ENCODE measurements at regions not wholly inside any gene's neighbourhood (a gene's known extent, or its start where the extent isn't known, plus 50 kb on each side); places are given as distances from the start of the nearest gene placed in this dataset.
A peak's percentile ranks its signal among the peaks of the same experiment; 100 is the strongest.

DNA sequence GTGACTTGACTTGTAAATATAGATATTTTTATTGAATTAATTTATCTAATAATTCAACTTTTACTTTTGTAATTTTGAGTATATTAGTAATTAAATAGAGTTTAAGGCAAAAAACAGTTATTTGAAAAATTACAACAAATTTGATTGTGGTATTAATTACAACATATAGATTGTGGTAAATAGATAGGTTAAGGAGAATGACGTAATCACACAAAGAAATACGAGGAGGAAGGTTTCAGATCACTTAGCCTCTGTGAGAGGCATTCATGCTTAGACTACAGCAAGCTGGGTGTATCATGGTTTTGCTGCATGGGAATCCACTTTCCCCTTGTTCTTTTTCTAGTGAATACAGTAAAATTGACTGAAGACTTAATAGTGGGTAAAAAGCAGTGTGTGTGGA, 878.4 kb upstream of the EDIL3 start:
- no peak for DNase-seq (ENCODE audit: low read depth in 4 of 6, low spot score in 6 of 6)
- H3K4me1 ChIP-seq (ENCODE audit: control insufficient read depth, insufficient read depth, low read length) = no peaks in the 10 kb centered on the region
- no peaks in the 10 kb centered on the region for H3K27me3 ChIP-seq (ENCODE audit: control insufficient read depth, insufficient read depth, low read length)
- no peak overlapping the region for H3K27ac ChIP-seq (ENCODE audit: low read depth, low read length)
- no peaks in the 10 kb centered on the region for H3K36me3 ChIP-seq (ENCODE audit: control insufficient read depth, insufficient read depth, low read length)
- no peaks in the 10 kb centered on the region for H3K9me3 ChIP-seq (ENCODE audit: control insufficient read depth, insufficient read depth, low read length)
- no peak overlapping the region for H3K4me3 ChIP-seq (ENCODE audit: low read depth, low read length)
- 76% methylated on average over 2 of the region's 2 CpGs for WGBS (ENCODE audit: insufficient coverage)

DNA sequence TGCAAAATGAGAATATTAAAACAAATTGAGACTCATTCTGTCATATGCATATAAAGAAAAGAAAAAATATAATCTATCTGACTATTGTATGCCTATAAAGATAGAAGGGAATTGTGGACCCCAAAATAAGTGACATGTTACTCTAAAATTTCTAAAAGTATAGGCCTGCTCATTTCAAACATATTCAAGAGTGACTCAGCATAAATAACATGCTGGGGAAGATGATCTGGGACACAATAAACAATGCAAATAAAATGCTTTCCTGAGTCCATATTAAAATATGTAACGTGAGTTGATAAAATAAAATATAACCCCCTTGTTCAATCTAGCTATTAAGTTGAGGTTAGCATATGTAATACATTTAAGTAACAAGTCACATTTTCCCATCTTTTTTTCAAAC, 882.0 kb upstream of the EDIL3 start:
- H3K4me1 ChIP-seq (ENCODE audit: control insufficient read depth, insufficient read depth, low read length) = no peaks in the 10 kb centered on the region
- H3K27ac ChIP-seq (ENCODE audit: low read depth, low read length) = no peak overlapping the region
- no CpG with 5 or more reads among the region's 1 CpG for WGBS (ENCODE audit: insufficient coverage)
- DNase-seq (ENCODE audit: low read depth in 4 of 6, low spot score in 6 of 6) = no peak
- no peaks in the 10 kb centered on the region for H3K36me3 ChIP-seq (ENCODE audit: control insufficient read depth, insufficient read depth, low read length)
- no peaks in the 10 kb centered on the region for H3K27me3 ChIP-seq (ENCODE audit: control insufficient read depth, insufficient read depth, low read length)
- H3K9me3 ChIP-seq (ENCODE audit: control insufficient read depth, insufficient read depth, low read length) = no peaks in the 10 kb centered on the region
- no peak overlapping the region for H3K4me3 ChIP-seq (ENCODE audit: low read depth, low read length)

DNA sequence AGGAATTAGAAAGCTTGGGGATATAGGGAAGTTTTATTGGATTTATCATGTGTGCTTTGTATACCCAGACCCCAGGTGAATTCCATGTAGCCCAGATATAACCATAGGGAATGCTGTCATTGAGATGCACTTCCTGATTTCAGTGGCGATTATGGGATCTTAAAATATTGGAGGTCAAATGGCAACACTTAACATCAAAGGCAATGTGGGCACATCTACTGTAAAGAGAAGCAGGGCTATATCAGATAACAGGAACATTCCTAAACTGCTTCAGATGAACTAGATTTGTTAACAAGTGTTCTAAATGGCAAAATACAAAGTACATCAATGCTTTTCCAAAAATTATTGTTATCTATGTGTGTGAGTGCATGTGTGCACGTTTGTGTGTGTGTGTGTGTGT, 883.5 kb upstream of the EDIL3 start:
- H3K27ac ChIP-seq (ENCODE audit: low read depth, low read length) = no peak overlapping the region
- no peaks in the 10 kb centered on the region for H3K9me3 ChIP-seq (ENCODE audit: control insufficient read depth, insufficient read depth, low read length)
- no peaks in the 10 kb centered on the region for H3K27me3 ChIP-seq (ENCODE audit: control insufficient read depth, insufficient read depth, low read length)
- no peak overlapping the region for H3K4me3 ChIP-seq (ENCODE audit: low read depth, low read length)
- H3K4me1 ChIP-seq (ENCODE audit: control insufficient read depth, insufficient read depth, low read length) = no peaks in the 10 kb centered on the region
- no peaks in the 10 kb centered on the region for H3K36me3 ChIP-seq (ENCODE audit: control insufficient read depth, insufficient read depth, low read length)
- no CpG with 5 or more reads among the region's 2 CpGs for WGBS (ENCODE audit: insufficient coverage)
- DNase-seq (ENCODE audit: low read depth in 4 of 6, low spot score in 6 of 6) = no peak

DNA sequence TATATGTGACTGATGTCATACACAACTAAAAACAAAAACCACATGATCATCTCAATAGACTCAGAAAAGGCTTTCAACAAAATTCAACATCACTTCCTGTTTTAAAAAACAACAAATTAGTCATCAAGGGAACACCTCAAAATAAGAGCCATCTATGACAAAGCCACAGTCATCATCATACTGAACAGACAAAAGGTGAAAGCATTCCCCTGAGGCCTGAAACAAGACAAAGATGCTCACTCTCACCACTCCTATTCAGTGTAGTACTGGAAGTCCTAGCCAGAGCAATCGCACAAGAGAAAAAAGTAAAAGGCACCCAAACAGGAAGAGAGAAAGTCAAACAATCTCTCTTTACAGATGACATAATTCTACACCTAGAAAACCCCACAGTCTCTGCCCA, 893.5 kb upstream of the EDIL3 start:
- Histone ChIP-seq H3K4me3 (ENCODE audit: low read depth, low read length) (no peak overlapping the region), H3K27me3 (ENCODE audit: control insufficient read depth, insufficient read depth, low read length) (no peaks in the 10 kb centered on the region), H3K9me3 (ENCODE audit: control insufficient read depth, insufficient read depth, low read length) (no peaks in the 10 kb centered on the region), H3K4me1 (ENCODE audit: control insufficient read depth, insufficient read depth, low read length) (no peaks in the 10 kb centered on the region), H3K27ac (ENCODE audit: low read depth, low read length) (no peak overlapping the region), H3K36me3 (ENCODE audit: control insufficient read depth, insufficient read depth, low read length) (no peaks in the 10 kb centered on the region)
- WGBS (ENCODE audit: insufficient coverage) = 83% methylated on average over 1 of the region's 1 CpG
- no peak for DNase-seq (ENCODE audit: low read depth in 4 of 6, low spot score in 6 of 6)

DNA sequence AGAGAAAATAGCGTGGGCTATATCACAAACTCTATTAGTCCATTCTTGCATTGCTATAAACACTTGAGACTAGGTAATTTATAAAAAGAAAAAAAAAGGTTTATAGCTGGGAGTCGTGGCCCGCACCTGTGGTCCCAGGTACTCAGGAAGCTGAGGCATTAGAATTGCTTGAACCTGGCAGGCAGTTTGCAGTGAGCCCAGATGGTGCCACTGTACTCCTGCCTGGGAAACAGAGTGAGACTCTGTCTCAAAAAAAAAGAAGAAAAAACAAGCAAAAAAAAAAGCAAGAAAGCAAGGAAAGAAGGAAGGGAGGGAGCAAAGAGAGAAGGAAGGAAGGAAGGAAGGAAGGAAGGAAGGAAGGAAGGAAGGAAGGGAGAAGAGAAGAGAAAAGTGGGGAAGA, 904.2 kb upstream of the EDIL3 start:
- Histone ChIP-seq H3K27ac (ENCODE audit: low read depth, low read length) (no peak overlapping the region), H3K9me3 (ENCODE audit: control insufficient read depth, insufficient read depth, low read length) (no peaks in the 10 kb centered on the region), H3K36me3 (ENCODE audit: control insufficient read depth, insufficient read depth, low read length) (no peaks in the 10 kb centered on the region), H3K27me3 (ENCODE audit: control insufficient read depth, insufficient read depth, low read length) (no peaks in the 10 kb centered on the region), H3K4me1 (ENCODE audit: control insufficient read depth, insufficient read depth, low read length) (no peaks in the 10 kb centered on the region), H3K4me3 (ENCODE audit: low read depth, low read length) (no peak overlapping the region)
- 88% methylated on average over 2 of the region's 3 CpGs for WGBS (ENCODE audit: insufficient coverage)
- DNase-seq (ENCODE audit: low read depth in 4 of 6, low spot score in 6 of 6) = no peak

DNA sequence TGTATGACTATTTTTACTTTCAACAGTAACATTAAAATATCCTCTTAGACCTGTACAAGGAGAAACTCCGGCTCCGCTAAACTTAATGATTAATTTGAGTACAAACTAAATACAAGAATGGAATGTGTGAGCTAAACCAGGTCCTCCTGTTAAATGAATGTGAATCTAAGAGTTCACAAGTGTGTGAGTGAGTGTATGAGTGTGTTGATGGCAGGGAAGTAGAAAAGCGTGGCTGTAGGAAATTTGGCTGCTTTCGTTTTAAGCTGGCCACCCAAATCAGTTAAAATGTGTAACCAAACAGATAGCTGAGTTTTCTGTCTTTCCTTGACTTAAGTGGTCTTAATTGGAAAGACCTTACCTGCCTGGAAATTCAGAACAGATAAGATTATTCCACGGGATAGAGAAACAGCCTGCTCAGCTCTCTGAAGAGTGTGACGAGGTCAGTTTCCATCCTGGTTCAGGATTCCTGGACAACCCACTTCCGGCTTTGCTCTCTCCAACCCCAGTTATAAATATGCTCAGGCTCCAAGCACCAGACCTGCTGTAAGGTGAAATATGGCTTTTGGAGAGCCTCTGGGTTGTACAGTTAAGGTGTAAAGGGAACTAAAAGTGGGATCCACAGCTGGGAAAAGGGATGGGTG, 908.6 kb upstream of the EDIL3 start:
- no peak overlapping the region for H3K27ac ChIP-seq (ENCODE audit: low read depth, low read length)
- no peaks in the 10 kb centered on the region for H3K9me3 ChIP-seq (ENCODE audit: control insufficient read depth, insufficient read depth, low read length)
- no peak overlapping the region for H3K4me3 ChIP-seq (ENCODE audit: low read depth, low read length)
- no peaks in the 10 kb centered on the region for H3K36me3 ChIP-seq (ENCODE audit: control insufficient read depth, insufficient read depth, low read length)
- 89% methylated on average over 6 of the region's 7 CpGs for WGBS (ENCODE audit: insufficient coverage)
- no peaks in the 10 kb centered on the region for H3K4me1 ChIP-seq (ENCODE audit: control insufficient read depth, insufficient read depth, low read length)
- H3K27me3 ChIP-seq (ENCODE audit: control insufficient read depth, insufficient read depth, low read length) = no peaks in the 10 kb centered on the region
- DNase-seq (ENCODE audit: low read depth in 4 of 6, low spot score in 6 of 6) = no peak

DNA sequence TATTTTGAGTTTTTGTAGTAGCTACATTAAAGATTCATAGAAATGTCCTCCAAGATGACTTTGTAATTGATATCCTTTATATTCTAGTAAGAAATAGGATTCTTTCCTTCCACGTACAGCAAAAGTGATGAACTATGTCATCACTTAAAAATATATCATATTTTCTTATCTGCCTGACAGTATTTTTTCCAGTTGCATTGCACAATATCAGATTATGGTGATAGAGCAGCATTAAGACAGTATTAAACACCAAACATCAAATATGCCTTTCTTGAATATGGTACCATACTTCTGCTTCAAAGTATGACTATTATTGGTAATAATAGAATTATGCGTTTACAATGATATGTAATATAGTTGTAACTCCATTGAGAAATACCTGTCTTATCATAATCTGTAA, 919.8 kb upstream of the EDIL3 start:
- DNase-seq (ENCODE audit: low read depth in 4 of 6, low spot score in 6 of 6) = no peak
- Histone ChIP-seq H3K27me3 (ENCODE audit: control insufficient read depth, insufficient read depth, low read length) (no peaks in the 10 kb centered on the region), H3K9me3 (ENCODE audit: control insufficient read depth, insufficient read depth, low read length) (no peaks in the 10 kb centered on the region), H3K4me3 (ENCODE audit: low read depth, low read length) (no peak overlapping the region), H3K4me1 (ENCODE audit: control insufficient read depth, insufficient read depth, low read length) (no peaks in the 10 kb centered on the region), H3K27ac (ENCODE audit: low read depth, low read length) (no peak overlapping the region), H3K36me3 (ENCODE audit: control insufficient read depth, insufficient read depth, low read length) (no peaks in the 10 kb centered on the region)
- no CpG with 5 or more reads among the region's 2 CpGs for WGBS (ENCODE audit: insufficient coverage)

DNA sequence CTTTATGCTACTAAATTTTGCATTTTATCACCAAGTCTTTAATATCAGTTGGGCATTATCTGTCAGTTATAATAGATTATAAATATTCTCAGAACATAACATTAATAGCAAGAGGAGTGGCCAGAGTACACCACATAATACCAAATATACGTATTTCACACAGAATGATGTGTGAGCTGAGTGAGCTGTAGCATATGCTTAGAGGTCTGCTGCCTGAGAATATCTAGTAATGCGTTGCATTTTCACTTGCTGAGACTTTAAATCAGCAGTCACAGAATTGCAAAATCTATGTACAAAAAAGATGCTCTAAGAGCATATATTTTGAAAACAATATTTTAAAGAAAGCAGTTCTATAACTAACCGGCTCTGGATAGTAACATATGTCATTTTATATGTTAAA, 921.1 kb upstream of the EDIL3 start:
- H3K36me3 ChIP-seq (ENCODE audit: control insufficient read depth, insufficient read depth, low read length) = no peaks in the 10 kb centered on the region
- no peak overlapping the region for H3K4me3 ChIP-seq (ENCODE audit: low read depth, low read length)
- H3K4me1 ChIP-seq (ENCODE audit: control insufficient read depth, insufficient read depth, low read length) = no peaks in the 10 kb centered on the region
- peak in 1 of 6 donors; percentile 2 for DNase-seq (ENCODE audit: low read depth in 4 of 6, low spot score in 6 of 6)
- no peak overlapping the region for H3K27ac ChIP-seq (ENCODE audit: low read depth, low read length)
- H3K9me3 ChIP-seq (ENCODE audit: control insufficient read depth, insufficient read depth, low read length) = no peaks in the 10 kb centered on the region
- H3K27me3 ChIP-seq (ENCODE audit: control insufficient read depth, insufficient read depth, low read length) = no peaks in the 10 kb centered on the region
- WGBS (ENCODE audit: insufficient coverage) = no CpG with 5 or more reads among the region's 3 CpGs

DNA sequence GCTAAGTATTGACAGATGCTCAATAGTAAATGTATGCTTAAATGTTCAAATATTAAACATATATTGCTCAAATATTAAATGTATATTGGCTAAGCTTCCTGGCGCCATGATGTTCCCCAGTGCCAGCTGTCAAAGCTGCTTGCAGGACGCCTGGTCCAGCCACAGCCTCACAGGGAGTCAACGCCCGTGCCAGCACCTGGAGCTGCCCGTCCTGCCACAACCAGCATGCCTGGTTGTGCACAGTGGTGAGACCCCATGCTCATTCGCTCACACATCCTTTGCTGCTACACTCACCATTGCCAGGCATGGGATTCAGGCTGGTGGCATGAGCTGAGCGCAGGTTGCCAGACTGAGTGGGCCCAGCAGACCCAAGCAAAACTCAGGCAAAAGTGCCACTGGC, 926.9 kb upstream of the EDIL3 start:
- 92% methylated on average over 6 of the region's 7 CpGs for WGBS (ENCODE audit: insufficient coverage)
- H3K4me1 ChIP-seq (ENCODE audit: control insufficient read depth, insufficient read depth, low read length) = no peaks in the 10 kb centered on the region
- H3K4me3 ChIP-seq (ENCODE audit: low read depth, low read length) = no peak overlapping the region
- DNase-seq (ENCODE audit: low read depth in 4 of 6, low spot score in 6 of 6) = no peak
- H3K9me3 ChIP-seq (ENCODE audit: control insufficient read depth, insufficient read depth, low read length) = no peaks in the 10 kb centered on the region
- no peaks in the 10 kb centered on the region for H3K36me3 ChIP-seq (ENCODE audit: control insufficient read depth, insufficient read depth, low read length)
- no peak overlapping the region for H3K27ac ChIP-seq (ENCODE audit: low read depth, low read length)
- H3K27me3 ChIP-seq (ENCODE audit: control insufficient read depth, insufficient read depth, low read length) = no peaks in the 10 kb centered on the region

DNA sequence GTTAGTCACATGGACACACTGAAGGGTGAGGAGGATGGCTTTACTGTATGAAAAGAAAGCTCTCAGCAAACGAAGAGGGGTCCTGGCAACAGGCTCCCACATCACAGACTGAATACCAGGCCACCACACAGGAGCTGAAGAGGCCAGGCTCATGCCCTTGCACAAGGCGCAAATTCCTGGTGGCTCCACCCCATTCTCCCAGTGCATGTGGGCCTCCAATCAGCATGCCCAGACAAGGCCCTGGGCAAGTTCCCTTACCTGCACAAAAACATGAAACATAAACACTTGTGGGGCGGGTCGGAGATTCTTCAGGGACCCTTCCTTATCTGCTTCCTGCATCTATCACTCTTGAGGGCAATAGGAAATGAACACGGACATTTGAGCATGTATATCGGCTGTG, 935.8 kb upstream of the EDIL3 start:
- no peak for DNase-seq (ENCODE audit: low read depth in 4 of 6, low spot score in 6 of 6)
- H3K9me3 ChIP-seq (ENCODE audit: control insufficient read depth, insufficient read depth, low read length) = no peaks in the 10 kb centered on the region
- H3K27me3 ChIP-seq (ENCODE audit: control insufficient read depth, insufficient read depth, low read length) = no peaks in the 10 kb centered on the region
- no peak overlapping the region for H3K27ac ChIP-seq (ENCODE audit: low read depth, low read length)
- 89% methylated on average over 4 of the region's 6 CpGs for WGBS (ENCODE audit: insufficient coverage)
- no peak overlapping the region for H3K4me3 ChIP-seq (ENCODE audit: low read depth, low read length)
- no peaks in the 10 kb centered on the region for H3K36me3 ChIP-seq (ENCODE audit: control insufficient read depth, insufficient read depth, low read length)
- no peaks in the 10 kb centered on the region for H3K4me1 ChIP-seq (ENCODE audit: control insufficient read depth, insufficient read depth, low read length)

Data from spinal cord (tissue), 9 donors.